Activated CD4-positive, alpha-beta T cell treated with anti-CD3 and anti-CD28 coated beads for 36 hours (primary cell): ENCODE measurements at regions not wholly inside any gene's neighbourhood (a gene's known extent, or its start where the extent isn't known, plus 50 kb on each side); places are given as distances from the start of the nearest gene placed in this dataset.
"Not testable (repeated sequence)": the region's sequence is repeated elsewhere in the genome, so short reads cannot be mapped to it uniquely, and the experiment has no call there.

Source experiments
- ATAC-seq: fragments of 200-7000 bp; cut with Tn5 transposase; one replicate; pipeline ENCODE4 v1.10.0; 2021; ENCODE audit warnings: mild to moderate bottlenecking, moderate library complexity
- CTCF ChIA-PET: fragments of 350-600 bp; sonication (Branson Sonifier 250); formaldehyde crosslinking; loops from one replicate; lab custom pipeline; 2021; ENCODE audit warnings: antibody characterized with exemption; lab: Charles Lee
- POLR2A ChIA-PET: fragments of 350-600 bp; sonication (Branson Sonifier 250); formaldehyde crosslinking; loops from one replicate; lab custom pipeline; 2021; ENCODE audit warnings: antibody characterized with exemption, inconsistent platforms; lab: Charles Lee
- DNase-seq: peaks from one replicate; pipeline ENCODE4 v3.0.0-alpha.2; 2020
- H3K27ac Mint-ChIP-seq: one replicate; pipeline ENCODE4 v1.8.0; 2021; ENCODE audit warnings: mixed read lengths
- H3K27me3 Mint-ChIP-seq: one replicate; pipeline ENCODE4 v1.8.0; 2021; ENCODE audit warnings: mixed read lengths
- H3K36me3 Mint-ChIP-seq: one replicate; pipeline ENCODE4 v1.8.0; 2021; ENCODE audit warnings: low read depth, mixed read lengths
- H3K4me1 Mint-ChIP-seq: one replicate; pipeline ENCODE4 v1.8.0; 2021; ENCODE audit warnings: mixed read lengths
- H3K4me3 Mint-ChIP-seq: one replicate; pipeline ENCODE4 v1.8.0; 2021; ENCODE audit warnings: mild to moderate bottlenecking, moderate library complexity, mixed read lengths
- H3K9me3 Mint-ChIP-seq: one replicate; pipeline ENCODE4 v1.8.0; 2021; ENCODE audit warnings: low read depth, mixed read lengths
- intact Hi-C, 2 experiments: fragments of 100-400 bp; cut with DNase I in 1 of 2; cut with micrococcal nuclease in 1 of 2; formaldehyde crosslinking; loops; one replicate each; pipeline versions ENCODE4 v1.14.2 to v1.15.1; 2022 to 2024; cut with DNase I, micrococcal nuclease

- Mint-ChIP-seq H3K36me3 (no peaks in the 10 kb centered on the region), H3K4me1 (no peaks in the 10 kb centered on the region), H3K9me3 (peaks cover 2% of the 10 kb centered on the region), H3K4me3 (no peak overlapping the region), H3K27me3 (peaks cover 13% of the 10 kb centered on the region), H3K27ac (no peak overlapping the region)
- no peak for DNase-seq
- ChIA-PET POLR2A (no interaction called here), CTCF (no interaction called here)
- intact Hi-C loops = no loop called here
- ATAC-seq = no peak
These were observed 167.3 kb upstream of the C1GALT1 start for GRCh38 chr7:7014827-7015595.

- POLR2A ChIA-PET = no interaction called here
- ATAC-seq (no peak), DNase-seq (no peak)
- CTCF ChIA-PET = no interaction called here
- Mint-ChIP-seq H3K27ac (no peak overlapping the region), H3K4me1 (no peaks in the 10 kb centered on the region), H3K27me3 (peaks cover 5% of the 10 kb centered on the region), H3K36me3 (no peaks in the 10 kb centered on the region), H3K9me3 (no peaks in the 10 kb centered on the region), H3K4me3 (no peak overlapping the region)
- intact Hi-C loops = no loop called here
These were observed 164.6 kb upstream of the C1GALT1 start for GRCh38 chr7:7017707-7018280.

GRCh38 chr7:7018290-7018689 lies 164.1 kb upstream of the C1GALT1 start:
- Mint-ChIP-seq H3K36me3 (no peaks in the 10 kb centered on the region), H3K4me1 (no peaks in the 10 kb centered on the region), H3K27ac (no peak overlapping the region), H3K27me3 (peaks cover 3% of the 10 kb centered on the region), H3K9me3 (no peaks in the 10 kb centered on the region), H3K4me3 (no peak overlapping the region)
- intact Hi-C loops = no loop called here
- no peak for DNase-seq
- POLR2A ChIA-PET = no interaction called here
- no peak for ATAC-seq
- CTCF ChIA-PET = no interaction called here

GRCh38 chr7:7032221-7032620 lies 150.1 kb upstream of the C1GALT1 start:
- ChIA-PET CTCF (no interaction called here), POLR2A (interaction anchor here (0.6 kb wide), 1 partner anchor 1178 kb away, joined by 3 read pairs; no protein-coding TSS in a partner anchor)
- Mint-ChIP-seq H3K9me3 (no peaks in the 10 kb centered on the region), H3K27me3 (peaks cover 17% of the 10 kb centered on the region), H3K4me1 (no peaks in the 10 kb centered on the region), H3K36me3 (no peaks in the 10 kb centered on the region), H3K4me3 (no peak overlapping the region), H3K27ac (no peak overlapping the region)
- no peak for ATAC-seq
- intact Hi-C loops = no loop called here
- no peak for DNase-seq

- Mint-ChIP-seq H3K27me3 (peaks cover 13% of the 10 kb centered on the region), H3K36me3 (no peaks in the 10 kb centered on the region), H3K27ac (no peak overlapping the region), H3K4me3 (no peak overlapping the region), H3K9me3 (no peaks in the 10 kb centered on the region), H3K4me1 (no peaks in the 10 kb centered on the region)
- ChIA-PET CTCF (interaction anchor here (0.7 kb wide), 1 partner anchor 164 kb away, joined by 3 read pairs; no protein-coding TSS in a partner anchor), POLR2A (no interaction called here)
- no peak for ATAC-seq
- DNase-seq = no peak
- intact Hi-C loops = no loop called here
These were observed 146.5 kb upstream of the C1GALT1 start for GRCh38 chr7:7035851-7036250.

- ATAC-seq, POLR2A ChIA-PET, H3K9me3 Mint-ChIP-seq, H3K27me3 Mint-ChIP-seq, H3K27ac Mint-ChIP-seq, intact Hi-C loops, H3K4me3 Mint-ChIP-seq, H3K36me3 Mint-ChIP-seq, DNase-seq: not testable (repeated sequence)
- H3K4me1 Mint-ChIP-seq = peaks cover 12% of the 10 kb centered on the region
- CTCF ChIA-PET = interaction anchor here (0.6 kb wide), 1 partner anchor 392 kb away, joined by 3 read pairs; no protein-coding TSS in a partner anchor
These were observed 140.0 kb upstream of the C1GALT1 start for GRCh38 chr7:7042286-7042893.

GRCh38 chr7:7044806-7045205 lies 137.5 kb upstream of the C1GALT1 start:
- intact Hi-C loops = no loop called here
- Mint-ChIP-seq H3K36me3 (no peaks in the 10 kb centered on the region), H3K4me1 (peaks cover 12% of the 10 kb centered on the region), H3K27ac (no peak overlapping the region), H3K27me3 (no peaks in the 10 kb centered on the region), H3K9me3 (no peaks in the 10 kb centered on the region), H3K4me3 (no peak overlapping the region)
- CTCF ChIA-PET = no interaction called here
- POLR2A ChIA-PET = no interaction called here
- ATAC-seq (no peak), DNase-seq (no peak)

- Mint-ChIP-seq H3K27ac (no peak overlapping the region), H3K9me3 (no peaks in the 10 kb centered on the region), H3K27me3 (no peaks in the 10 kb centered on the region), H3K4me3 (no peak overlapping the region), H3K4me1 (no peaks in the 10 kb centered on the region), H3K36me3 (no peaks in the 10 kb centered on the region)
- no peak for DNase-seq
- ATAC-seq = no peak
- CTCF ChIA-PET = interaction anchor here (0.5 kb wide), 1 partner anchor 1609 kb away, joined by 3 read pairs; no protein-coding TSS in a partner anchor
- POLR2A ChIA-PET = no interaction called here
- intact Hi-C loops = no loop called here
These were observed 134.1 kb upstream of the C1GALT1 start for GRCh38 chr7:7048213-7048612.

- ATAC-seq (no peak), DNase-seq (no peak)
- Mint-ChIP-seq H3K4me1 (no peaks in the 10 kb centered on the region), H3K27me3 (no peaks in the 10 kb centered on the region), H3K27ac (no peak overlapping the region), H3K36me3 (no peaks in the 10 kb centered on the region), H3K4me3 (no peak overlapping the region), H3K9me3 (no peaks in the 10 kb centered on the region)
- ChIA-PET CTCF (no interaction called here), POLR2A (no interaction called here)
- intact Hi-C loops = no loop called here
These were observed 131.0 kb upstream of the C1GALT1 start for GRCh38 chr7:7051206-7051877.

- no peaks in the 10 kb centered on the region for H3K27me3 Mint-ChIP-seq
- ChIA-PET POLR2A (no interaction called here), CTCF (no interaction called here)
- no peak overlapping the region for H3K27ac Mint-ChIP-seq
- DNase-seq (no peak), ATAC-seq (no peak)
- H3K9me3 Mint-ChIP-seq = no peaks in the 10 kb centered on the region
- no peaks in the 10 kb centered on the region for H3K4me1 Mint-ChIP-seq
- H3K36me3 Mint-ChIP-seq = no peaks in the 10 kb centered on the region
- no peak overlapping the region for H3K4me3 Mint-ChIP-seq
- intact Hi-C loops = no loop called here
These were observed 128.0 kb upstream of the C1GALT1 start for GRCh38 chr7:7054252-7054830.

- H3K27me3 Mint-ChIP-seq = peaks cover 4% of the 10 kb centered on the region
- POLR2A ChIA-PET = no interaction called here
- H3K4me3 Mint-ChIP-seq = no peak overlapping the region
- H3K27ac Mint-ChIP-seq = no peak overlapping the region
- H3K4me1 Mint-ChIP-seq = no peaks in the 10 kb centered on the region
- no peaks in the 10 kb centered on the region for H3K36me3 Mint-ChIP-seq
- ATAC-seq (no peak), DNase-seq (no peak)
- H3K9me3 Mint-ChIP-seq = no peaks in the 10 kb centered on the region
- intact Hi-C loops = no loop called here
- CTCF ChIA-PET = no interaction called here
These were observed 121.3 kb upstream of the C1GALT1 start for GRCh38 chr7:7060828-7061599.
